ENCODE measurements at regions not wholly inside any gene's neighbourhood (a gene's known extent, or its start where the extent isn't known, plus 50 kb on each side); places are given as distances from the start of the nearest gene placed in this dataset.

GRCh38 chr13:50386541-50387050, 371.4 kb downstream of the KCNRG start (continued):
- TF ChIP-seq IKZF3 (tag by site-specific recombination; IDR thresholded peaks at IDR 0.05) (peak; percentile 48), ZNF501 (tag by site-specific recombination; IDR thresholded peaks at IDR 0.05) (no peak), YY2 (tag by site-specific recombination; IDR thresholded peaks at IDR 0.05) (no peak), SP7 (tag by site-specific recombination; IDR thresholded peaks at IDR 0.05) (no peak), GLIS2 (tag by site-specific recombination; IDR thresholded peaks at IDR 0.05) (no peak), ZNF473 (tag by site-specific recombination; IDR thresholded peaks at IDR 0.05) (no peak), ZNF155 (tag by site-specific recombination; IDR thresholded peaks at IDR 0.05) (no peak), MYNN (tag by site-specific recombination; IDR thresholded peaks at IDR 0.05; ENCODE audit: borderline replicate concordance) (no peak), ZNF707 (tag by site-specific recombination; IDR thresholded peaks at IDR 0.05) (no peak), ZNF2 (tag by site-specific recombination; IDR thresholded peaks at IDR 0.05) (no peak)

GRCh38 chr13:50387051-50387581, 371.9 kb downstream of the KCNRG start:
- no peak overlapping the region for H3K4me3 ChIP-seq (ENCODE audit: low read depth, low read length)
- POLR2A ChIA-PET, result interaction anchor here (0.9 kb wide), 1 partner anchor 29 kb away, joined by 5 read pairs; no protein-coding TSS in a partner anchor
- CTCF ChIA-PET, result interaction anchor here (0.7 to 1.6 kb wide), 2 partner anchors 26 to 468 kb away, joined by 3 read pairs; no protein-coding TSS in a partner anchor
- H3K9me3 ChIP-seq (ENCODE audit: control insufficient read depth, insufficient read depth, low read depth, low read length), result no peaks in the 10 kb centered on the region
- no peaks in the 10 kb centered on the region for H3K36me3 ChIP-seq (ENCODE audit: control insufficient read depth in 2 of 2, insufficient read depth in 1 of 2, low read length in 2 of 2)
- H3K4me1 ChIP-seq (ENCODE audit: control insufficient read depth, insufficient read depth, low read length), result peaks cover 5% of the 10 kb centered on the region; the same call in 1 of the 2 replicates
- peak overlapping the region; percentile 60 for H3K27ac ChIP-seq (ENCODE audit: extremely low read depth, low read depth, low read length)
- TF ChIP-seq SCRT1 (tag by site-specific recombination; IDR thresholded peaks at IDR 0.05; ENCODE audit: borderline replicate concordance) (peak; percentile 96), PATZ1 (tag by site-specific recombination; IDR thresholded peaks at IDR 0.05) (peak; percentile 45; the same call in 1 of the 2 replicates), ZNF146 (tag by site-specific recombination; IDR thresholded peaks at IDR 0.05) (no peak), KLF9 (tag by site-specific recombination; IDR thresholded peaks at IDR 0.05; ENCODE audit: low read depth) (peak; percentile 77), AEBP2 (tag by site-specific recombination; IDR thresholded peaks at IDR 0.05; ENCODE audit: borderline replicate concordance) (no peak), ZBTB44 (tag by site-specific recombination; IDR thresholded peaks at IDR 0.05) (0 out of 2 replicates have a peak, but pooled peaks have one; percentile 16), YY1 (tag by site-specific recombination; IDR thresholded peaks at IDR 0.05) (no peak), GFI1B (tag by site-specific recombination; IDR thresholded peaks at IDR 0.05) (peak; percentile 91), GLIS2 (tag by site-specific recombination; IDR thresholded peaks at IDR 0.05) (0 out of 2 replicates have a peak, but pooled peaks have one; percentile 48), ZNF140 (tag by site-specific recombination; IDR thresholded peaks at IDR 0.05) (no peak), MEIS1 (CRISPR knock-in tag; IDR thresholded peaks at IDR 0.05; ENCODE audit: borderline replicate concordance) (no peak), KLF10 (tag by site-specific recombination; IDR thresholded peaks at IDR 0.05) (peak; percentile 97), ZNF335 (tag by site-specific recombination; conservative IDR thresholded peaks at IDR 0.05) (0 out of 2 replicates have a peak, but pooled peaks have one; percentile 34), SCRT2 (tag by site-specific recombination; IDR thresholded peaks at IDR 0.05) (peak; percentile 99), ZNF391 (tag by site-specific recombination; IDR thresholded peaks at IDR 0.05; ENCODE audit: borderline replicate concordance, low read depth) (no peak), ZNF10 (tag by site-specific recombination; IDR thresholded peaks at IDR 0.05) (peak; percentile 66; the same call in 1 of the 2 replicates), ZIC2 (tag by site-specific recombination; IDR thresholded peaks at IDR 0.05) (0 out of 2 replicates have a peak, but pooled peaks have one; percentile 15), ZNF654 (tag by site-specific recombination; IDR thresholded peaks at IDR 0.05; ENCODE audit: low read depth) (peak; percentile 24; the same call in 1 of the 2 replicates)

Data from HEK293 (cell line).